Amygdala (tissue), 56 donors: ENCODE measurements at regions not wholly inside any gene's neighbourhood (a gene's known extent, or its start where the extent isn't known, plus 50 kb on each side); places are given as distances from the start of the nearest gene placed in this dataset.

ENCODE experiments used
- DNase-seq, 56 donors: peaks; one replicate each; lab custom pipeline; 2025; lab: John Stamatoyannopoulos, UW

GRCh38 chr5:20114526-20114925 lies 126.5 kb upstream of the CDH18 start:
- no peak for DNase-seq

GRCh38 chr5:20113931-20114330 lies 125.9 kb upstream of the CDH18 start:
- no peak for DNase-seq

- no peak for DNase-seq
These were observed 125.2 kb upstream of the CDH18 start for GRCh38 chr5:20113031-20113715.

GRCh38 chr5:20109326-20109725 lies 121.3 kb upstream of the CDH18 start:
- DNase-seq, result peak in 1 of 56 donors; percentile 1

- DNase-seq, result no peak
These were observed 117.9 kb upstream of the CDH18 start for GRCh38 chr5:20105915-20106314.

GRCh38 chr5:20102293-20102692 lies 114.3 kb upstream of the CDH18 start:
- DNase-seq, result no peak

GRCh38 chr5:20098694-20099093 lies 110.7 kb upstream of the CDH18 start:
- no peak for DNase-seq

- no peak for DNase-seq
These were observed 100.4 kb upstream of the CDH18 start for GRCh38 chr5:20088361-20088760.

- no peak for DNase-seq
These were observed 99.3 kb upstream of the CDH18 start for GRCh38 chr5:20087299-20087698.

- DNase-seq, result no peak
These were observed 89.2 kb upstream of the CDH18 start for GRCh38 chr5:20077186-20077585.

- DNase-seq, result no peak
These were observed 68.9 kb upstream of the CDH18 start for GRCh38 chr5:20056933-20057332.

GRCh38 chr5:20055301-20055700 lies 67.3 kb upstream of the CDH18 start:
- no peak for DNase-seq

- no peak for DNase-seq
These were observed 62.3 kb upstream of the CDH18 start for GRCh38 chr5:20050262-20050661.

GRCh38 chr5:20044460-20044859 lies 56.5 kb upstream of the CDH18 start:
- DNase-seq, result no peak

GRCh38 chr5:20041326-20042274 lies 53.6 kb upstream of the CDH18 start:
- DNase-seq, result no peak

- DNase-seq, result no peak
These were observed 52.9 kb upstream of the CDH18 start for GRCh38 chr5:20040901-20041300.
